HG02610 (cell line): ENCODE measurements at regions not wholly inside any gene's neighbourhood (a gene's known extent, or its start where the extent isn't known, plus 50 kb on each side); places are given as distances from the start of the nearest gene placed in this dataset.

Experiments
- ATAC-seq: cut with Tn5 transposase; IDR thresholded peaks from one replicate; pipeline ENCODE4 v1.9.1; 2021; ENCODE audit warnings: mild to moderate bottlenecking, moderate library complexity; ENCODE audit not compliant: unreplicated experiment

DNA sequence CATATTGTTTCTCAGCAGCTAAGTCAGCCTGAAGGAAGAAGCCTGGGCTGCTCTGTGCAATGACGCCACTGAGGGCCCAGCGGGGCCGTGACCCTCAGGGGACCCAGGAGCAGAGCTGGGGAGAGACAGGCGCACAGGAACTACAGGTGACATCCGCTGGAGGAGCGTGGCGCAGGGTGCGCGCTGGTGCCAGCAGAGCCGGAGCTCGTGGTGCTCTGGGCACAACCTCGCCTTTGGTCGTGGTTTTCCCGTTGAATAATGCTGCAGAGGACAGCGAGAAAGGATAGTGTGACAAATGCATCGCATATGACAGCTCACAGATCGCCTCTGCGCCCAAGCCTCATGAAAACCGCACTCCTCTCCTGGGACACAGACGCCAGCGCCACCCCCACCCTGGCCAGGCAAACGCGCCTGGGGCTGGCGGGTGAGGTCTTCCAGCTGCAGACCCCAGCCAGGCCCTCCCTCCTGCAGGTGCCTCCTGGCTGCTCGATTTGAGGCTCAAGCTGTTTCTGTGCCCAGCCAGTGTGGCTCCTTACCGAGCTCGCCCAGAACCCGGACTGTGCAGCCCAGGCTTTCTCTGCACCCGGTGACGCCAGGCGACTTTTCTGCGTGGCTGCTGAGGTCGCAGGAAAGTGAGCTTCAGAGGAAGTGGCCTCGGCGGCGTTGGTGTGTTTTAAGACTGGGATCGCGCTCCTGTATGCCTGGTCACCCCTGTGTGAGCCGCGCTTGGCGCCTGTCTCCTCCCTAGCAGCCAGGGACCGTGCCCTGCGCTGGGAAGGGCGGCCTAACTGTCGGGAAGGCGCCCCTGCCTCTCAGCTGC, 583.1 kb upstream of the HS6ST1 start:
- ATAC-seq: no peak

DNA sequence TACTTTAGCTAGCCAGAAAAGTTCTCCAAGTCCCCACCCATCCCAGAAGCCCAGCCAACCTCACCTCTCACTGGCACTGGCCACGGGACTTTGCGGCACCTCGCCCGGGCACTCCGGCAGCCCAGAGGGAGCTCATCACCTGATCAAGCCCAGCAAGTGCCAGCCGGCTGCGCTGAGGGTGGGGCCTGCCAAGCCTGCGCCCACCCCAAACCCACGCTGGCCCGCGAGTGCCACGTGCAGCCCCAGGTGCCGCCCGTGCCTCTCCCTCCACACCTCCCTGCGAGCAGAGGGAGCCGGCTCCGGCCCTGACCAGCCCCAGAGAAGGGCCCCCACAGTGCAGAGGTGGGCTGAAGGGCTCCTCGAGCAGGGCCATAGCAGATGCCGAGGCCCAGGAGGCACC, 585.0 kb upstream of the HS6ST1 start:
- ATAC-seq: no peak

DNA sequence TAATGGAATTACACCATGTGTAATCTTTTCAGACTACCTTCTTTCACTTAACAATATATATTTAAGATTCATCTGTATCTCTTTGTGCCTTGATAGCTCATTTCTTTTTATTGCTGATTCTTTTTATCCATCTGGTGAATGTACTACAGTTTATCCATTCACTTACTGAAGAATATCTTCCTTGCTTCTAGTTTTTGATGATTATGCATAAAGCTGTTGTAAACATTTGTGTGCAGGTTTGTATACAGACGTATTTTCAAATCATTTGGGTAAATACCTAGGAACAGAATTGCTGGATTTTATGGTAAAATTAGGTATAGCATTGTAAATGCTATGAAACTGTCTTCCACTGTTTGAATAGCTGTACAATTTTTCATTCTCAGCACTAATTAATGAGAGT, 592.6 kb upstream of the HS6ST1 start:
- ATAC-seq: no peak

DNA sequence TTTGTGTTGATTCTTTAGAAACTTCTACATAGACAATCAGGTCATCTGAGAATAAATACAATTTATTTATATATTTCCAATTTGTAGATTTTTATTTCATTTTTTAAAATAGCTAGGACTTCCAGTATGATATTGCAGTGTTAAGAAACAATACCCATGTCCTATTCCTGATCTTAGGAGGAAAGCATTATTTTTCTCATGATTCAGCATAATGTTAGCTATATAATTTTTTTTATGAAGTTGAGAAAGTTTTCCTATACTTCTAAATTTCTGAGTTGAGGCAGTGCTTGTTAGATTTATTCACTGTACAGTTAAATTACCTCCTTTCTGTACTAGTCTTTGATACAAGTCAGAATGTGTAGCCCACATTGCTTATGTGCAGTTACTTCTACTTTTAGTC, 595.7 kb upstream of the HS6ST1 start:
- ATAC-seq: no peak

DNA sequence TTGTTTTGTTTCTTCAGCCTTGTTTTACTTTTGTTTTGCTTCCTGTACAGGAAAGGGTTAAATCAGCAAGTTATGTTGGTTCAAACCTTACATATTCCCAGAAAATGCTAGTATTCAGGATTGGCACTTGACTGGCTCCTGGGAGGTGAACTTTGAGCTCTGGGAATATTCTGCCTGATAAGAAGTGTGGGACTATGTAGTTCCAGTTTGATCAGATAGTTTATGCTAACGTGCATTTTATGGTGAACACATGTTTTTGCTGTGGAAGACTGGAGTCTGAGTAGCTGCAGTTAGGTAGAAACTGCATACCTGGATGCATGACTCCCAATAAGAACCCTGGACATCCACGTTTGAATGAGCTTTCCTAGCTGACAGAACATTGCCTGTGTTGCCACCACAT, 603.1 kb upstream of the HS6ST1 start:
- ATAC-seq: no peak

DNA sequence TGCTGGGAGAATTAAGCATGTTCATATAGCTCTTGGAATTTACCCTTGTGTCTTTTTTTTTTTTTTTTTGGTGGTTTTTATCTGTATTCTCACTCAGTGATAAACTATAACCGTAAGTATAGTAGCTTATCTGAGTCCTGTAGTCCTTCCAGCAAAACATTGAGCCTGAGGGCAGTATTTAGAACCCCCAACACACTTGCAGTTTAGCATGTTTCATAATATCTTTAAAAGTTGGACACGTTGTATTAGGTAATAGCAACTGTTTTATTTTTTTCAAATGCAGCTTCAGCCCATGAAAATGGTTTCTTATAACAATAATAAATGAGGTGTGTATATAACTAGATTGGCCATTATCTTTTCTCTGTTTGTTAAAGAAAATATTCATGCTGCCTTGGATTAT, 603.5 kb upstream of the HS6ST1 start:
- no peak for ATAC-seq

DNA sequence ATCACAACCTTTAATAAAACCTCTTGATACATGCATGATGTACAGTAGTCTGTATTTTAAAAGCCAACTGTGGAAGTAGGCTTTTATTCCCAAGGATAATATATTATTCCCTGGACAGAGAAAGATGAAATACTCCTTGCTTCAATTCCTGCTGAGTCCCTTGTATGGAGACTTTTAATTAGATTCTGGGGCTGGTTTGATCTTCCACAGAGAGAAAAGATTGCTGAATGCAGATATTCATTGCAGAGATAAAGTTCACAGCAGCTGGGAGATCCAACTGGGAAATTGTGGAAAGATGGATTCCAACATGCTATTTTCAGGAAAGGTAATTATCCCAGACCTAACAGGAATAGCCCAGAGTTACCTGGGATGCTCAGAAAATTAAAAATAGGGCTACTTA, 607.0 kb upstream of the HS6ST1 start:
- no peak for ATAC-seq

DNA sequence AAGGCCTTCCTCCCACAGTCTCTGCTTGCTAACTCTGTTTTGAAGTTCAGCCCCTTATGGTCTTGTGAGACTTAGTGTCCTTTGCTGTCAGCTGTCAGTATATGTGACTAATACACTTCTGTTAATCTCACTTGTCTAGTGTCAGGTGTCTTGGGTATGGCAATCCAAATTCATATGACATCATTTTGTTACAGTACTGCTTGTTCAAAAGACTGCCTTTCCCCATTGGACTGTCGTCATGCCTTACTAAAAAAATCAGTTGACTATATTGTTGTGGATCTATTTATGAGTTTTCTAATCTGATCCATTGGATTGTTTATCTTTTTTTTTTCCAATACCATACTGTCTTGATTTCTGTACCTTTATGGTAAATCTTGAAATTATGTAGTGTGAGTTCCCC, 611.4 kb upstream of the HS6ST1 start:
- no peak for ATAC-seq

DNA sequence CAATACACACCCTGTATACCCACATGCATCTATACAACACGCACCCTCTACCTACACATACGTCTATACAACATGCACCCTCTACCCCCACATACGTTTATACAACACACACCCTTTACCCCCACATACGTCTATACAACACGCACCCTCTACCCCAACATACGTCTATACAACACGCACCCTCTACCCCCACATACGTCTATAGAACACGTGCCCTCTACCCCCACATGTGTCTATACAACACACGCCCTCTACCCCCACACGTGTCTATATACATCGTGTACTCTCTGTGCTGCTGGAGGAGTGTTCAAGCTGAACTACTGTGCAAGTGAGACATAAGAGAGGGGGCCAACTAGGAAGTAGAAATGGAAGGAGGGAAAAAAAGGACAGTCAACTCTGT, 621.7 kb upstream of the HS6ST1 start:
- ATAC-seq: no peak

DNA sequence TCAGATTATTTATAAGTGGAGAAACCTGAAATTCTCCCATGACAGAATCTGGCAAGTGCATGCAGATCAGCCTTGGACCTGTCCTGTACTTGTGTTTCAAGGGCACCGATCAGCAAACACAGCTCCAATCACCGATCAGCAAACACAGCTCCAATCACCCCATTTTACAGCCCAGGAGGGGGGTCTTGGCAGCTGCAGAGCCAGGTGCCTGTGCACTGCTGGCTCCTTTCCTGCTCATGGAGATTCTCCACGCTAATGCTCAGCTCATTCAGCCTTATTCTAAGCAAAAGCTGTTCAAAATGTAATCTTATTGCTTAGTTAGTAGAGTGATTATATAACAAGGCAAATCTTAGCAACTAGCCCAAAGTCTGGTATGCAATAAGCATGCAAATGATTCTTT, 623.1 kb upstream of the HS6ST1 start:
- no peak for ATAC-seq

DNA sequence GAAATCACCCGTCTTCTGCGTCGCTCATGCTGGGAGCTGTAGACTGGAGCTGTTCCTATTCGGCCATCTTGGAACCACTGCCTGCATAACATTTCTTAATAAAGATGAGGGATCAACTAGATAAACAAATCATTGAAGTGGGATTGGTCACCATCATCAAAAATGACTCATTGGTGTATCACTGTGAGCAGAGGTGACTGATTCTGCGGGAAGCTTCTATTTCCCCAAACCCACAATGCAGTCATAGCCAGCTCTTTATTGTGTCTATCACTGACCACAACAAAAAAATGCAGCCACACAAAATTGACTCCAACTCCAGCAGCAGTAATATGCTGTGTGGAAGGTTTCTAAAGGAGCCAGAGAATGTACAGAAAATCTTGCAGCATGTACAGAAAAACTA, 630.7 kb upstream of the HS6ST1 start:
- ATAC-seq: no peak

DNA sequence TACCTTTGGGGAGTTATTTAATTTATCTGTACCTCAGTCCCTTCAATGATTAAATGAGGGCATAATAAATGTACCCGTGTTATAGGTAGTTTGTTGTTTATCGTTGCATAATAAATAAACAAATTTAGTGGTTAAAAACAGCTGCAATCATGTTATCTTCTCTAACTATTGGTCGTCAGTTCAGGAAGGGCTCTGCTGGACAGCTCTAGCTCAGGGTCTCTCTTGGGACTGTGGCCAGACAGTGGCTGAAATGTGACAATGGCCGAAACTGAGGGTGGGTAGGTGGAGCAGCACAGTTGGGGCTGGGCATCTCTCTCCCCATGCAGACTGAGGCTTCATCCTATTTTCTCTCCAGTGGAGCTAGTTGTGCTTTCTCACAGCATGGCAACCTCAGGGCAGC, 632.1 kb upstream of the HS6ST1 start:
- ATAC-seq: no peak

DNA sequence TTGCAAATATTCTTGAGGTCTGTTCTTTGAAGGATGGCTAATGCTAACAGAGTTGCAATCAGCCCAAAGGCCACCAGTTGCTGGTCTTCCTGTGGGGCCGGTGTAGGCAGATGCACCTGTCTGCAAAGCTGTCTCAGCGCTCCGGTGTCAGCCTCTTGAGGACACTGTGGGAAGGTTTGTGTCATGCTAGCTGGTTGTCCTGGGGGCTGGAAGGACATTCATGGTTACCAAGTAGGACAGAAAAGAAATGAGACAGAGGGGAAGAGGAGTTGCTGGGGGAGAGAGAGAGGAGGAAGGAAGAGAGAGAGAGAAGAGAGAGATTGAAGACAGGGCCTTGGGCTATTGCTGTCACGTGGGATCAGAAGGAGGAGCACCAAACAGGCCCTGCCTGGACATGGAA, 639.6 kb upstream of the HS6ST1 start:
- no peak for ATAC-seq

DNA sequence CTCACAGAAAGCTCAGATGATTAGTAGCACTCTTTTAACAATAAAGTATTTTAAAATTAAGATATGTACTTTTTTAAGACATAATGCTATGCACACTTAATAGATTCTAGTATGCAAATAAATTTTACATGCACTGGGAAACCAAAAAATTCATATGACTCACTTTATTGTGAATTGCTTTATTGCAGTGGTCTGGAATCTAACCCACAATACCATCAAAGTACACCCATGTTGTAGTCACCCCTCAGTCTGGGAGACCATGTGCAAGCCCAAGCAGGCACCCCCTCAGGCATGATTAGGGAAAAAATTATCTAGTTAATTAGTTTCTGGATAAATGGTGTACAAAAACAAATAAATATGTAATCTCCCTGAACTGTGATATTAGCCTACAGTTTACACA, 649.0 kb upstream of the HS6ST1 start:
- ATAC-seq: no peak

DNA sequence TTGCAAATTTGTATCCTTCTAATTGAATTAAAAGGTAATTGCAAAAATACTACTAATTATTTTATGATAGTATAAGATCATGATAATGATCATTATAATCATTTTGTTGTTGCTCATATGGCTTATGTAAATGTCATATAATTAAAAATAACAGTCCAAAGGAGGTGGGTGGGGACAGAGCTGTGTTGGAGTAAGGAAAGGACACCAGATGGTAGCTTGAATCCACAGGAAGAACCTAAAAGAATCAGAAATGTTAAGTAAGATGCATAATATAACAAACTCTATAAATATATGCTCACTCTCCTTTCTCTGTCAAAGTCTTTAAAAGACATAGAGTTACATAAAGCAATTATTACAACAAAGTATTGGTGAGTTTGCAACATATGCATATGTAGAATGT, 650.7 kb upstream of the HS6ST1 start:
- no peak for ATAC-seq

DNA sequence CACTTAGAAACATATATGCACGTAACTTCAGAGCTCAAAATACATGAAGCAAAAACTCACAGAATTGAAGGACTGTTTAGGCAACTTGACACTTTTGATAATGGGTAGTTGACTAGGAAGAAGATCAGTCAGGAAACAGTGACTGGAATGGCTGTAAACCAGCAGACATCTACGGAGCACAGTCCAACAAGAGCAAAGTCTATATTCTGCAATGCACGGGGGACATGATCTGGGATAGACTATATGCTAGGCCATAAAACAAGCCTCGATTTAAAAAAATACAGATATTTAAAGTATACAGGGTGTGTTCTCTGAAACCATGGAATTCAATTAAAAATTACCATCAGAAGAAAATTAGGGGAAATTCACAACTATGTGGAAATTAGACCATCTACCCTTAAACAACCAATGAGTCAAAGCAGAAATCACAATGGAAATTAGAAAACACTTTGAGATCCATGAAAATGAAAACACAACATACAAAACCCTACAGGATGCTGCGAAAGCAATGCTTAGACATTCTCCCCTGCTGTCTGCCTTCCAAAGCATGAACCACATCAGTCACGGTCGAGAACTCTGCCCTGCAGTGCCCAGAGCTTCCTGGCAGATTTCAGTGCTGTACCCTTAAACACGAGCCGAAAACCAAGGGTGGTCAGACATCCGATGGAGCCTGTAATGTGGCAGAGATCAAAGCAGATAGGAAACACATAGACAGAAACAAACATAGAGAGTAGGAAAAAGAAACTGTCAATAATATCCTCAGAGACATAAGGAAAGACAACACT, 651.9 kb upstream of the HS6ST1 start:
- no peak for ATAC-seq

DNA sequence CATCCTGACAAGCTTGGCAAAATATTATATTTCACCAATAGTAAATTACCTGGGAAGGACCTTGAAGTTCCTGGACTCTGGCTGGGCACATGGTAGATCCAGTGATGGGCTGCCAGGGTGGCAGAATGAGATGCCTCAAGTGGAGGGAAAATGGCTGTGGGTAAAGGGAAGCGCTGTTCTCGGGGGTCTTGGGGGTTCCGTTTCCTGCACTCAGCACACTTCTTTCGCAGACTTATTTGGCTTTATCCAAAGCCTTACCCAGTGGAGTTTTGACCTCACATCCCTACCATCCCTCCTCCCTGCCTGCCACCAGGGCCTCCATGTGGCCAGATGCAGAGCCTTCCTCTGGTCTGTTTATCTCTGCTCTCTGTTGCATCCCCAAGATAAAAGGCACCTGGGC, 654.9 kb upstream of the HS6ST1 start:
- ATAC-seq: no peak

DNA sequence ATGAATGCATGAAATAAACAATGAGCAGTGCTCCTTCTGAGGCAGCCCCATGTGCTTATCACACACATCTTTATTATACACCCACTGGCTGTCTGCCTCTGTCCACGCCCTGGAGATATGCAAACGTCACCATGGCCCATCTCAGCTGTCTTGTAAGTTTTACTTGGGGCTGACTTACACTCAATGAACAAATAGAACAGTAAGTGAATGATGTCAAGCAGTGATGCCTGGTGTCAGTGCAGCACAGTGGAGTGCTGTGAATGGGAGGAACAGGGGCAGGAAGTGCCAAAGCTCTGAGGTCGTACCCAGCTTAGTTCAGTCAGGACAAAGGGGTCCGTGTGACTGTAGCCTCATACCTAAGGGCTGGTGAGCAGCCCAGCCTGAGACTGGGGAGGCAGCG, 659.5 kb upstream of the HS6ST1 start:
- no peak for ATAC-seq

DNA sequence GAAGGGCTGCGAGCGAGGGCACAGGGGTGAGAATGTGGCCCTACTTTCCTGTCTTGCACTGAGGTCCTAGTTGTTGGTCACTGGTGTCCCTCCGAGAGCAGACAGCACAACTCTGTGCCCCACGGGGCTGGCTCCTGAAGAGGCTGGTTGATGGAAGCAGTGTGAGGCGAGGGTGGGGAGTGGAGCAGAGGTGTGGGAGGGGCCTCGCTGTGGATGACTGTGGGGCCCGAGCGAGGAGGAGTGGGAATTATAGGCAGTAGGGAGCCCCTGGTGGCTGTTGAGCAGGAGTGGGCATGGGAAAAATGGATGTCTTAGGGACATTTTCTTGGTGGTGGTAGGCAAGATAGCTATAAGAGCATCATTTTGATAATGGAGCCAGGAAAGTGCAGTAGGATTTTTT, 660.5 kb upstream of the HS6ST1 start:
- ATAC-seq: no peak

DNA sequence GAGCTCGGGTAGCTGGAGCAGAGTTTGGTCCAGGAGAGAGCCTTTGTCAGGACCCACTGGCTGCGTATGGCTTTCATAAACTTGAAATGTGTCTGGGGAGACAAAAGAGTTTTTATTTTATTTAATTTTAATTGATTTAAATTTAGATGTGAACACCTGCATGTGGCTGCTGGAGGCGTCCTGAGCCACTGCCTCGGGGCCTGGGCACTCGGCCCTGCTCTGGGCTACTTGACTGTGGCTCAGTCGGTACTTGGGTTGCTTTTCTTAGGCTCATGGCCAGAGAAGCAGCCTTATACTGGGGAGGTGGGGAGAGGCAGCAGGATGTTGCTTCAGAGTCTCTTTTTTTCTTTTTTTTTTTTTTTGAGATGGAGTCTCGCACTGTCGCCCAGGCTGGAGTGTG, 661.8 kb upstream of the HS6ST1 start:
- no peak for ATAC-seq

DNA sequence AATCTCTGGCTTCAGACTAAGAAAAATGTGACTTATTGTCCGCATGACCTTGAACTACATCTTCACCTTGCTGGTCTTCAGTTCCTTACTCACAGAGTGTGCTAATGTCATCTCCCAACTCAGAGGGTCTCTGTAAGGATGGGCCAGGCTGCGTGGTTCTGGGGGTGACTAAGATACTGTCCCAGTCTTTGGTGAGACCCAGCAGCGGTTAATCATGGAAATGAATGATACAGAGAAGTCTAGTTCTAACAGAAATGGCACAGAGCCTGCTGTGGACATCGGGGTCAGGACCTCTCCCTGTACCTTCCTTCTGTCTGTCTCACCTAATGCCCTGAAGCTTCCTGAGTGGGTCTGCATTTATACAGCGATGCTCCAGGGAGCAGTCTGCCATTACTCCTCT, 662.7 kb upstream of the HS6ST1 start:
- no peak for ATAC-seq

DNA sequence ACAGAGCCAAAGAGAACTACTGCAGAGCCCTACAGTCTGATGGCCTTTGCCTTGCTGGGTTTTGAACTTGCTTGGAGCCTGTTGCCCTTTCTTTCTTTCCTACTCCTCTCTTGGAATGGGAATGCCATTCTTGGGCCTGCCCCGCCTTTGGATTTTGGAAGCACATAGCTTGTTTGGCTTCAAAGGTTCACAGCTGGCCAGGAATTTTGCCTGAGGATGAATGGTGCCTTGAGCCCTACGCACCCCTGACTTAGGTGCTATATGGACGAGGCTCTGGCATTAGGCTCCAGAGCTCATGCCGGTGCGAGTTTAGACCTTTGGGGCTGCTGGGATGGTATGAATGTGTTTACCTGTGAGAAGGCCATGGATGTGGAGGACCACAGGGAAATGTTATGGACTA, 663.3 kb upstream of the HS6ST1 start:
- ATAC-seq: no peak

DNA sequence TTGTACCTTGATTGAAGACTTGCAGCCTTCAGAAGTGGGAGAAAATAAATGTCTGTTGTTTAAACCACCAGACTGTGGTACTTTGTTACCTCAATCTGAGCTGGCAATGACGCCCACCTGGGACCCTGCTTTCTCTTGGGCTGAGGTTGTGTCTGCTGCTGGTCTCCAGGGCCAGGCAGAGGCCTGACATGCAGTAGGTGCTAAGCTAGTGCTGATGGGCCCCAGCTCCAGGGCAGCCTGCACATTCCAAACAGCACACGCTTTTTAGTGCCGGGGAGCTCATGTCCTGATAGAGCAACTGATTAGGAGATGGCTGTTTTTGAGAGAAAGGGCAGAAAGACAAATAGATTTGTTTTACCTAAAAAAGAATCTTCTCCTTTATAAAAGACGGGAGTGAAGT, 664.0 kb upstream of the HS6ST1 start:
- ATAC-seq: no peak
